Neural progenitor cell (in vitro differentiated cells): ENCODE measurements at regions not wholly inside any gene's neighbourhood (a gene's known extent, or its start where the extent isn't known, plus 50 kb on each side); places are given as distances from the start of the nearest gene placed in this dataset.

Source experiments
- DNase-seq: peaks from one replicate; pipeline ENCODE4 v3.0.0-alpha.2; 2016; ENCODE audit warnings: low spot score
- H2AFZ ChIP-seq: fragments of 200-600 bp; sonication (generic); replicated peaks from 2 replicates; pipeline ENCODE4 v1.6.1; 2016; ENCODE audit warnings: antibody characterized with exemption
- H3F3A ChIP-seq: fragments of 200-600 bp; sonication (generic); 2 replicates; pipeline ENCODE4 v1.6.1; 2016; ENCODE audit warnings: antibody characterized with exemption, low read depth
- H3K27ac ChIP-seq: fragments of 200-600 bp; sonication (generic); 2 replicates; pipeline ENCODE4 v1.5.1; 2016; ENCODE audit warnings: mild to moderate bottlenecking
- H3K27me3 ChIP-seq: fragments of 200-600 bp; sonication (generic); 2 replicates; pipeline ENCODE4 v1.6.1; 2016; ENCODE audit warnings: mild to moderate bottlenecking, moderate library complexity
- H3K36me3 ChIP-seq: fragments of 200-600 bp; sonication (generic); 2 replicates; pipeline ENCODE4 v1.5.1; 2016
- H3K4me1 ChIP-seq: fragments of 200-600 bp; sonication (generic); 2 replicates; pipeline ENCODE4 v1.6.1; 2016; ENCODE audit warnings: mixed run types
- H3K4me2 ChIP-seq: fragments of 200-600 bp; sonication (generic); 2 replicates; pipeline ENCODE4 v1.6.1; 2016
- H3K4me3 ChIP-seq: fragments of 200-600 bp; sonication (generic); 2 replicates; pipeline ENCODE4 v1.5.1; 2016
- H3K79me2 ChIP-seq: fragments of 200-600 bp; sonication (generic); 2 replicates; pipeline ENCODE4 v1.6.1; 2016; ENCODE audit warnings: low read depth
- H3K9ac ChIP-seq: fragments of 200-600 bp; sonication (generic); 2 replicates; pipeline ENCODE4 v1.6.1; 2016
- H3K9me3 ChIP-seq: fragments of 200-600 bp; sonication (generic); 2 replicates; pipeline ENCODE4 v1.5.1; 2016; ENCODE audit warnings: low read depth
- H4K20me1 ChIP-seq: fragments of 200-600 bp; sonication (generic); 2 replicates; pipeline ENCODE4 v1.6.1; 2016; ENCODE audit warnings: low read depth
- H3K27ac Mint-ChIP-seq: 3 replicates; pipeline ENCODE4 v1.8.0; 2021; ENCODE audit warnings: mixed read lengths
- H3K27me3 Mint-ChIP-seq: 2 replicates; pipeline ENCODE4 v1.8.0; 2022; ENCODE audit warnings: low read depth, mild to moderate bottlenecking, inconsistent platforms, moderate library complexity, mixed read lengths; ENCODE audit not compliant: insufficient read depth
- H3K36me3 Mint-ChIP-seq: 3 replicates; pipeline ENCODE4 v1.8.0; 2021; ENCODE audit warnings: mixed read lengths
- H3K4me1 Mint-ChIP-seq: 3 replicates; pipeline ENCODE4 v1.8.0; 2021; ENCODE audit warnings: mixed read lengths
- H3K4me3 Mint-ChIP-seq: 3 replicates; pipeline ENCODE4 v1.8.0; 2021; ENCODE audit warnings: mild to moderate bottlenecking, moderate library complexity, mixed read lengths
- H3K9me3 Mint-ChIP-seq: 3 replicates; pipeline ENCODE4 v1.8.0; 2020; ENCODE audit warnings: mixed read lengths
- EZH2 ChIP-seq: fragments of 200-600 bp; sonication (generic); IDR thresholded peaks from 2 replicates; pipeline ENCODE4 v1.6.1; 2017; ENCODE audit warnings: antibody characterized with exemption, mild to moderate bottlenecking, moderate library complexity
- EZH2phosphoT487 ChIP-seq: fragments of 200-600 bp; sonication (generic); IDR thresholded peaks from 2 replicates; pipeline ENCODE4 v1.6.1; 2017; ENCODE audit warnings: antibody characterized with exemption
- TF ChIP-seq, protein P1 (sequence below): fragments of 200-600 bp; sonication (generic); IDR thresholded peaks from 2 replicates; pipeline ENCODE4 v1.5.1; 2017; ENCODE audit warnings: antibody characterized with exemption, mild to moderate bottlenecking

DNA sequence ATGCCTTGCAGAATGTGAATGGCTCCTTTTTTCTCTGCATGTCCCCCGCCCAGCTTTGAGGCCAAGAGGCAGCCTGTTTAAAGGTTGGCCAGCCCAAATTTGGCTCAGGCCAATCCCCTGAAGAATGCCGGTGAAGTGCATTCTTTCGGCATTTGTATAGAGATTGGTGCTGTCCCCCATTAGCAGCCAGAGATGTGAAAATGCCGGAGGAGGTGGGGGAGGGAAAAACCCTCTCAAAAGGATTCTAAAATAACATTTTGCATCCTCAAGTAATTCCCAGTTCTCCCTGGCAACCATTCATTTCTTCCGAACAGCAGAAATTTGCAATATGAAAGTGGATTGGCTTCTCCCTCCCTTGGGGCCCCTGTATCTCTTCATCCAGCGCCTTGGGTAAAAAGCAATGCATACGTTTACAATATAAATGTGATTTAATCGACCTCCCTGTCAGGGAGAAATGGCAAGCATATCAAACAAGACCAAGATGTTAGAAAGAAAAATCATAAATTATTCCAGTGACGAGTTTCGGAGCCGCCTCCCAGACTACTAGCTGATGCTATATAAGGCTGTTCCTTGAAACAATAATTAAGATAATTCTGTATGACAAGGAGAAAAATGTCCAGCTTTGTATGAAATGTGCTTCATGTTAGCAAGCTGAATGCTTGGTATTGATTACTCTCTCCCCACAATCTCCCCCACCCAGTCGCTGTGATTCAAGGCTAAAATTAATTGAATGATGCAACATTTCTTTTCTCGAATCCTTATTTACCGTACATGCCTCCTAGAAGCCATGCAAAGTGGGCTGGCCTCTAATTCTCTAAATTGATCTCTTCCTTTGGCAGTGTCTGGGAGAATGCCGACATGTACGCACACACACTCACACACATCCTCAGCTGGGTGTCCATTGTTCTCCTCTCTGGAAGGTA lies 323.7 kb downstream of the RPS24 start:
- H3K27ac ChIP-seq, result no peak overlapping the region
- Mint-ChIP-seq H3K4me3 (peak overlapping the region; percentile 25), H3K36me3 (no peaks in the 10 kb centered on the region), H3K27me3 (peaks cover 5% of the 10 kb centered on the region), H3K27ac (peak overlapping the region; percentile 13), H3K4me1 (peaks cover 51% of the 10 kb centered on the region), H3K9me3 (no peaks in the 10 kb centered on the region)
- peaks cover 26% of the 10 kb centered on the region for H3F3A ChIP-seq
- DNase-seq, result peak; percentile 89
- H3K4me1 ChIP-seq, result peaks cover 57% of the 10 kb centered on the region
- H3K4me2 ChIP-seq, result peak overlapping the region; percentile 81
- H3K79me2 ChIP-seq, result no peaks in the 10 kb centered on the region
- no peaks in the 10 kb centered on the region for H3K27me3 ChIP-seq
- TF ChIP-seq EZH2, result no peak
- TF ChIP-seq, protein P1, sequence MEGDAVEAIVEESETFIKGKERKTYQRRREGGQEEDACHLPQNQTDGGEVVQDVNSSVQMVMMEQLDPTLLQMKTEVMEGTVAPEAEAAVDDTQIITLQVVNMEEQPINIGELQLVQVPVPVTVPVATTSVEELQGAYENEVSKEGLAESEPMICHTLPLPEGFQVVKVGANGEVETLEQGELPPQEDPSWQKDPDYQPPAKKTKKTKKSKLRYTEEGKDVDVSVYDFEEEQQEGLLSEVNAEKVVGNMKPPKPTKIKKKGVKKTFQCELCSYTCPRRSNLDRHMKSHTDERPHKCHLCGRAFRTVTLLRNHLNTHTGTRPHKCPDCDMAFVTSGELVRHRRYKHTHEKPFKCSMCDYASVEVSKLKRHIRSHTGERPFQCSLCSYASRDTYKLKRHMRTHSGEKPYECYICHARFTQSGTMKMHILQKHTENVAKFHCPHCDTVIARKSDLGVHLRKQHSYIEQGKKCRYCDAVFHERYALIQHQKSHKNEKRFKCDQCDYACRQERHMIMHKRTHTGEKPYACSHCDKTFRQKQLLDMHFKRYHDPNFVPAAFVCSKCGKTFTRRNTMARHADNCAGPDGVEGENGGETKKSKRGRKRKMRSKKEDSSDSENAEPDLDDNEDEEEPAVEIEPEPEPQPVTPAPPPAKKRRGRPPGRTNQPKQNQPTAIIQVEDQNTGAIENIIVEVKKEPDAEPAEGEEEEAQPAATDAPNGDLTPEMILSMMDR, result no peak
- TF ChIP-seq EZH2phosphoT487, result no peak
- no peaks in the 10 kb centered on the region for H3K36me3 ChIP-seq
- no peak overlapping the region for H3K9ac ChIP-seq
- H2AFZ ChIP-seq, result peak overlapping the region; percentile 27
- peak overlapping the region; percentile 30 for H3K4me3 ChIP-seq
- H4K20me1 ChIP-seq, result no peaks in the 10 kb centered on the region
- no peaks in the 10 kb centered on the region for H3K9me3 ChIP-seq

- Histone ChIP-seq H3K4me3 (no peak overlapping the region), H4K20me1 (no peaks in the 10 kb centered on the region), H3K79me2 (no peaks in the 10 kb centered on the region), H3K4me1 (peaks cover 57% of the 10 kb centered on the region), H3K27me3 (no peaks in the 10 kb centered on the region), H2AFZ (no peak overlapping the region), H3K4me2 (peak overlapping the region; percentile 81), H3F3A (peaks cover 26% of the 10 kb centered on the region), H3K27ac (no peak overlapping the region), H3K36me3 (no peaks in the 10 kb centered on the region), H3K9ac (no peak overlapping the region), H3K9me3 (no peaks in the 10 kb centered on the region)
- H3K27me3 Mint-ChIP-seq, result peaks cover 5% of the 10 kb centered on the region
- DNase-seq, result no peak
- TF ChIP-seq, protein P1, result no peak
- TF ChIP-seq EZH2, result no peak
- no peak for TF ChIP-seq EZH2phosphoT487
- peaks cover 57% of the 10 kb centered on the region for H3K4me1 Mint-ChIP-seq
- peak overlapping the region; percentile 64 for H3K27ac Mint-ChIP-seq
- H3K9me3 Mint-ChIP-seq, result no peaks in the 10 kb centered on the region
- H3K4me3 Mint-ChIP-seq, result no peak overlapping the region
- no peaks in the 10 kb centered on the region for H3K36me3 Mint-ChIP-seq
Measured at GRCh38 chr10:78358351-78358750, 324.7 kb downstream of the RPS24 start.

GRCh38 chr10:78358982-78359381 lies 325.3 kb downstream of the RPS24 start:
- peaks cover 58% of the 10 kb centered on the region for H3K4me1 Mint-ChIP-seq
- TF ChIP-seq EZH2 (no peak), EZH2phosphoT487 (no peak)
- TF ChIP-seq, protein P1, result no peak
- H3K36me3 ChIP-seq, result no peaks in the 10 kb centered on the region

More at GRCh38 chr10:78358982-78359381, 325.3 kb downstream of the RPS24 start:
- H3K4me2 ChIP-seq, result no peak overlapping the region
- Mint-ChIP-seq H3K27ac (no peak overlapping the region), H3K4me3 (no peak overlapping the region), H3K27me3 (peaks cover 5% of the 10 kb centered on the region), H3K9me3 (no peaks in the 10 kb centered on the region), H3K36me3 (no peaks in the 10 kb centered on the region)
- H3F3A ChIP-seq, result peaks cover 26% of the 10 kb centered on the region
- H3K79me2 ChIP-seq, result no peaks in the 10 kb centered on the region
- H3K9me3 ChIP-seq, result no peaks in the 10 kb centered on the region
- no peak overlapping the region for H3K27ac ChIP-seq
- H3K4me3 ChIP-seq, result no peak overlapping the region
- no peaks in the 10 kb centered on the region for H3K27me3 ChIP-seq
- no peak overlapping the region for H2AFZ ChIP-seq
- H3K9ac ChIP-seq, result no peak overlapping the region
- H4K20me1 ChIP-seq, result no peaks in the 10 kb centered on the region
- H3K4me1 ChIP-seq, result peaks cover 57% of the 10 kb centered on the region
- DNase-seq, result no peak
